Fibroblast of lung (primary cell): ENCODE measurements at regions not wholly inside any gene's neighbourhood (a gene's known extent, or its start where the extent isn't known, plus 50 kb on each side); places are given as distances from the start of the nearest gene placed in this dataset.

ENCODE experiments used
- DNase-seq, 2 donors: peaks; one replicate each; pipeline versions ENCODE4 v3.0.0 to v3.0.0-alpha.2; 2010; ENCODE audit warnings: low read depth in 2 of 2
- H2AFZ ChIP-seq: 2 replicates; pipeline ENCODE4 v1.5.1; 2012; ENCODE audit warnings: low read length, control low read depth, inconsistent platforms
- H3K27ac ChIP-seq: 2 replicates; pipeline ENCODE4 v1.5.1; 2011; ENCODE audit warnings: low read length, control low read depth; ENCODE audit not compliant: insufficient read depth
- H3K27me3 ChIP-seq: 2 replicates; pipeline ENCODE4 v1.5.1; 2011; ENCODE audit warnings: mild to moderate bottlenecking, low read length; ENCODE audit not compliant: control insufficient read depth, insufficient read depth
- H3K36me3 ChIP-seq: 2 replicates; pipeline ENCODE4 v1.5.1; 2011; ENCODE audit warnings: low read length; ENCODE audit not compliant: control insufficient read depth, insufficient read depth
- H3K4me1 ChIP-seq: 2 replicates; pipeline ENCODE4 v1.5.1; 2011; ENCODE audit warnings: low read length; ENCODE audit not compliant: control insufficient read depth, insufficient read depth; ENCODE audit errors: extremely low read depth
- H3K4me2 ChIP-seq: 2 replicates; pipeline ENCODE4 v1.5.1; 2011; ENCODE audit warnings: low read length, control low read depth; ENCODE audit not compliant: insufficient read depth; ENCODE audit errors: extremely low read depth
- H3K4me3 ChIP-seq, 4 experiments: fragments of 200-600 bp in 1 of 4; sonication (generic) in 1 of 4; replicated peaks in 1 of 4; 2 replicates each; pipeline ENCODE4 v1.5.1; 2011 to 2016; ENCODE audit warnings: low read length in 4 of 4, low read depth in 3 of 4, mild to moderate bottlenecking in 3 of 4, control low read depth in 2 of 4, inconsistent platforms in 1 of 4, mixed read lengths in 1 of 4; ENCODE audit not compliant: insufficient read depth in 1 of 4; ENCODE audit errors: control extremely low read depth in 1 of 4
- H3K79me2 ChIP-seq: 2 replicates; pipeline ENCODE4 v1.5.1; 2012; ENCODE audit warnings: mild to moderate bottlenecking, low read length, inconsistent platforms; ENCODE audit not compliant: control insufficient read depth, insufficient read depth
- H3K9ac ChIP-seq: 2 replicates; pipeline ENCODE4 v1.5.1; 2011; ENCODE audit warnings: mild to moderate bottlenecking, low read length, control low read depth; ENCODE audit not compliant: insufficient read depth
- H3K9me3 ChIP-seq: 2 replicates; pipeline ENCODE4 v1.5.1; 2012; ENCODE audit warnings: low read depth, low read length; ENCODE audit not compliant: control insufficient read depth, insufficient read depth
- H4K20me1 ChIP-seq: 2 replicates; pipeline ENCODE4 v1.5.1; 2011; ENCODE audit warnings: low read length; ENCODE audit not compliant: control insufficient read depth, insufficient read depth; ENCODE audit errors: extremely low read depth
- EZH2 ChIP-seq: IDR thresholded peaks from 2 replicates; pipeline ENCODE4 v1.5.1; 2012; ENCODE audit warnings: low read length, control low read depth, mild to moderate bottlenecking; ENCODE audit errors: missing control alignments
- TF ChIP-seq, protein P1 (sequence below), 2 donors: IDR thresholded peaks in 1 of 2; conservative IDR thresholded peaks in 1 of 2; 1 replicate in 1 of 2; 2 replicates in 1 of 2; pipeline ENCODE4 v1.5.1; 2011 to 2012; ENCODE audit warnings: low read length in 2 of 2, control low read depth in 1 of 2, inconsistent platforms in 1 of 2, low read depth in 1 of 2, mild to moderate bottlenecking in 1 of 2

DNA sequence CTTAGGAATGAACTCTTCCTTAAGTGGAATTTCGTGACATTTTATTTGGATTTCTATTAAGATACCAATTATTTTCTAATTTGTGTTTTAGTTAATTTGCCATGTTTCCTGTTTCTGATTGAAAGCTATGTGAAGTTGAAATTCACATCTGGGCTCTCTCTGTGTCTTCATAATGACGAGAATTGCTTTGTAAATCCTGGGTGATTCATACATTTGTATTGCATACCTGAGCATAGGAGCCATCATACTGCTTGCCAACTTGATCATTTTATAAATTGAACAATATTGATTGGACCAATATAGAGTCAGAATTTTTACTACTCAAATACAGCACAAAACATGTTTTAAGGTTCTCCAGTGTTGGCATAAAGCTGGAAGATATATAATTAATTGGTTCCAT lies 817.9 kb downstream of the BRINP3 start:
- H3K9ac ChIP-seq = no peak overlapping the region
- no peaks in the 10 kb centered on the region for H3K27me3 ChIP-seq
- H3K36me3 ChIP-seq = no peaks in the 10 kb centered on the region
- H3K27ac ChIP-seq = no peak overlapping the region
- H3K4me3 ChIP-seq = no peak overlapping the region
- no peaks in the 10 kb centered on the region for H3K79me2 ChIP-seq
- H2AFZ ChIP-seq = no peak overlapping the region
- no peaks in the 10 kb centered on the region for H3K9me3 ChIP-seq
- peak in 1 of 2 donors; percentile 10 for DNase-seq
- no peaks in the 10 kb centered on the region for H4K20me1 ChIP-seq
- TF ChIP-seq, protein P1, sequence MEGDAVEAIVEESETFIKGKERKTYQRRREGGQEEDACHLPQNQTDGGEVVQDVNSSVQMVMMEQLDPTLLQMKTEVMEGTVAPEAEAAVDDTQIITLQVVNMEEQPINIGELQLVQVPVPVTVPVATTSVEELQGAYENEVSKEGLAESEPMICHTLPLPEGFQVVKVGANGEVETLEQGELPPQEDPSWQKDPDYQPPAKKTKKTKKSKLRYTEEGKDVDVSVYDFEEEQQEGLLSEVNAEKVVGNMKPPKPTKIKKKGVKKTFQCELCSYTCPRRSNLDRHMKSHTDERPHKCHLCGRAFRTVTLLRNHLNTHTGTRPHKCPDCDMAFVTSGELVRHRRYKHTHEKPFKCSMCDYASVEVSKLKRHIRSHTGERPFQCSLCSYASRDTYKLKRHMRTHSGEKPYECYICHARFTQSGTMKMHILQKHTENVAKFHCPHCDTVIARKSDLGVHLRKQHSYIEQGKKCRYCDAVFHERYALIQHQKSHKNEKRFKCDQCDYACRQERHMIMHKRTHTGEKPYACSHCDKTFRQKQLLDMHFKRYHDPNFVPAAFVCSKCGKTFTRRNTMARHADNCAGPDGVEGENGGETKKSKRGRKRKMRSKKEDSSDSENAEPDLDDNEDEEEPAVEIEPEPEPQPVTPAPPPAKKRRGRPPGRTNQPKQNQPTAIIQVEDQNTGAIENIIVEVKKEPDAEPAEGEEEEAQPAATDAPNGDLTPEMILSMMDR (conservative IDR thresholded peaks at IDR 0.05 in 1 of 2, IDR thresholded peaks at IDR 0.05 in 1 of 2; ENCODE audit: low read depth in 1 of 2, low read length in 2 of 2) = no peak
- no peak for TF ChIP-seq EZH2
- no peak overlapping the region for H3K4me2 ChIP-seq
- no peaks in the 10 kb centered on the region for H3K4me1 ChIP-seq

DNA sequence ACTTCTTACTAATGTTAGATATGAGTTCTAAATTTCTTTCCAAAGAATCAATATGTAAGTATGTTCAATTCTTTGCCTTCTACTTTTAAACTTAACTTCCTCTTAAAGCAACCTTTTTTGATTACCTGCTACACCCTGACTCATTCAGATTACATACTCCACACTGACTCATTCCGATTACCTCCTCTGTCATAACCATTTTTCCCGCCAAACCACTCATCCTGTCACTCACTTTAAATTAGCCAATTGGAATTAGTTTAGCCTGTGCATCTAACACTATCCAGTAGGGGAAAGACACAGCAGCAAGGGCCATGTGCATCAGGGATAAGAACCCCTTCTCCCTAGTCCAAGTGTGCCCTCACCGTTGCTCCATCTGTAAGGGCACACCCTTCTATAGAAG lies 815.5 kb downstream of the BRINP3 start:
- Histone ChIP-seq H3K27me3 (no peaks in the 10 kb centered on the region), H3K9ac (no peak overlapping the region), H4K20me1 (no peaks in the 10 kb centered on the region), H3K79me2 (no peaks in the 10 kb centered on the region), H2AFZ (no peak overlapping the region), H3K9me3 (no peaks in the 10 kb centered on the region), H3K27ac (no peak overlapping the region), H3K4me3 (no peak overlapping the region), H3K4me1 (no peaks in the 10 kb centered on the region), H3K4me2 (no peak overlapping the region), H3K36me3 (no peaks in the 10 kb centered on the region)
- TF ChIP-seq, protein P1 (conservative IDR thresholded peaks at IDR 0.05 in 1 of 2, IDR thresholded peaks at IDR 0.05 in 1 of 2; ENCODE audit: low read depth in 1 of 2, low read length in 2 of 2) = no peak
- TF ChIP-seq EZH2 = no peak
- peak in 1 of 2 donors; percentile 1 for DNase-seq

DNA sequence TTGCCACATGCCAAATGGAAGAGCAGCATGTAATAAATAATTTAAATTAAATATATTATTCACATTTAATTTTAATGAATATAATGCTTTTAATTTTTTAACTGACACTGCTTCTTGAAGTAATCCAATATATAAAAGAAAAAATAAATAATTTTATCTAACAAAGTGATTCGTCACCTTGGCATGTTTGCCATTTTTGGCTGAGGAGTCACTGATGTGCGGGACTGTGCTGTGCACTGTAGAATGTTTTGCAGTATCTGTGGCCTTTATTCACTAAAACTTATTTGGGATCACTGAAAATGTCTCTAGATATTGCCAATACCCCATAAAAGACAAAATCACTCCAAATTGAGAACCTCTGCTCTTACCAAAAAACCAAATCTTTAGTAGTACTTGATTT lies 807.8 kb downstream of the BRINP3 start:
- Histone ChIP-seq H4K20me1 (no peaks in the 10 kb centered on the region), H3K4me2 (no peak overlapping the region), H3K27me3 (no peaks in the 10 kb centered on the region), H3K27ac (no peak overlapping the region), H3K9me3 (no peaks in the 10 kb centered on the region), H3K4me1 (no peaks in the 10 kb centered on the region), H3K79me2 (no peaks in the 10 kb centered on the region), H3K4me3 (no peak overlapping the region), H3K9ac (no peak overlapping the region), H2AFZ (no peak overlapping the region), H3K36me3 (no peaks in the 10 kb centered on the region)
- no peak for TF ChIP-seq EZH2
- TF ChIP-seq, protein P1 (conservative IDR thresholded peaks at IDR 0.05 in 1 of 2, IDR thresholded peaks at IDR 0.05 in 1 of 2; ENCODE audit: low read depth in 1 of 2, low read length in 2 of 2) = no peak
- peak; percentile 30 to 65 for DNase-seq
